SK-N-SH (cell line): ENCODE measurements at regions not wholly inside any gene's neighbourhood (a gene's known extent, or its start where the extent isn't known, plus 50 kb on each side); places are given as distances from the start of the nearest gene placed in this dataset.

Source experiments
- CTCF ChIP-seq: fragments of 200-600 bp; sonication (generic); IDR thresholded peaks from 2 replicates; pipeline ENCODE4 v1.6.1; 2017; ENCODE audit warnings: antibody characterized with exemption, mild to moderate bottlenecking, moderate library complexity
- EZH2phosphoT487 ChIP-seq: fragments of 200-600 bp; sonication (generic); IDR thresholded peaks from 2 replicates; pipeline ENCODE4 v1.6.1; 2017; ENCODE audit warnings: low read depth, mixed run types, mild to moderate bottlenecking, antibody characterized with exemption, moderate library complexity, borderline replicate concordance
- FOXJ3 ChIP-seq: sonication (generic); formaldehyde crosslinking; IDR thresholded peaks from 2 replicates; pipeline ENCODE4 v1.5.1; 2020; ENCODE audit warnings: mild to moderate bottlenecking, missing genetic modification reagents
- FOXM1 ChIP-seq: IDR thresholded peaks from 2 replicates; pipeline ENCODE4 v1.4.0; 2012; ENCODE audit warnings: low read depth, mild to moderate bottlenecking
- POLR2AphosphoS5 ChIP-seq: IDR thresholded peaks from 2 replicates; pipeline ENCODE4 v1.6.1; 2012; ENCODE audit warnings: low read depth, low read length
- RFX5 ChIP-seq: IDR thresholded peaks from 2 replicates; pipeline ENCODE4 v1.6.1; 2012; ENCODE audit warnings: mild to moderate bottlenecking, improper control_type of control experiment, low read length
- TAF1 ChIP-seq: IDR thresholded peaks from 2 replicates; pipeline ENCODE4 v1.6.1; 2012; ENCODE audit warnings: low read depth, mild to moderate bottlenecking, low read length, moderate library complexity, borderline replicate concordance
- TCF12 ChIP-seq: IDR thresholded peaks from 2 replicates; pipeline ENCODE4 v1.4.0; 2012
- YY1 ChIP-seq: IDR thresholded peaks from 2 replicates; pipeline ENCODE4 v1.4.0; 2012; ENCODE audit warnings: low read depth, mild to moderate bottlenecking

GRCh38 chr18:79608069-79608468, 71.5 kb upstream of the CTDP1 start:
- TF ChIP-seq FOXM1 (no peak), TCF12 (no peak), POLR2AphosphoS5 (no peak), CTCF (no peak), RFX5 (no peak), YY1 (no peak), FOXJ3 (CRISPR knock-in tag) (no peak), TAF1 (no peak), EZH2phosphoT487 (no peak)
